Kidney tubule cell (primary cell): ENCODE measurements at regions not wholly inside any gene's neighbourhood (a gene's known extent, or its start where the extent isn't known, plus 50 kb on each side); places are given as distances from the start of the nearest gene placed in this dataset.

Experiments used
- DNase-seq: peaks from one replicate; pipeline ENCODE4 v3.0.0-alpha.2; 2018; ENCODE audit warnings: low spot score

DNA sequence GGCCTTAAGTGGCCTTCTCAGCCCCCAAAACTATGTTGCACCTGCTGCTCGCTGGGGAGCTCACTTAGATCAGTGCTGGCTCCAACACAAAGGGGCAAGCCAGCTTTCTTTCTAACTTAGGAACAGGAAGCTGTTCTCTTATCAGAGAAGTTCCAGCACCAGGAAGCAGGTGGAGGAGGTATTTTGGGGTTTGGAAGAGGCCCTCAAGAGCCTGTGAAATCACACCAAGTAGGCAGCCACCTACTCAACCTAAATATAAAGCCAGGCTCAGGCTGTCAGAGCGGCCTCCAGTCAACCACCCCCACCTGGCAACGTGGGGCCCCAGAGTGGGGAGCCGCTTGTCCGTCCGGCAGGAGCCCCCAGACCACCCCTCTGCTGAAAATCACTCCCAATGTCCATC lies 152.8 kb downstream of the OLFM1 start:
- DNase-seq = no peak

DNA sequence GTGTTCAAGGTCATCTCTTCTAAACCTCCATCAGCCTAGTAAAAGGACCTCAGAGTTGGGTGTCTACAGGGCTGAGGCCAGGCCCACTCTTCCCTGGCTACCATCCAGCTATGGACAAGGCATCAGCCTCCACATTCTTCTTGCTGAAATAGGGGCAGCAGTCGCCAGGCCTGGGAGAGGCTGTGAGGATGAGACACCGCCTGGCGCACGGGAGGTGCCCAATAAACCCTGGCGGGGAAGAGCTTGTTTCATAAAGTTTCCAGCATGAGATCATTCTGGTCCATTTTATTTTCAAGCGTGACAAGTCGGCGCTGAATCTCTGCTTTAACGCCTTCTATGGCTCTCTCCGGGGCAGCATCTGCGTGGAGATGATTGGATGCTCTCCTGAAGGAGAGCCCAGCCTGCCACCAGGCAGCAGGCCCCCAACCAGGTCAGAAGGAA lies 153.4 kb downstream of the OLFM1 start:
- no peak for DNase-seq

DNA sequence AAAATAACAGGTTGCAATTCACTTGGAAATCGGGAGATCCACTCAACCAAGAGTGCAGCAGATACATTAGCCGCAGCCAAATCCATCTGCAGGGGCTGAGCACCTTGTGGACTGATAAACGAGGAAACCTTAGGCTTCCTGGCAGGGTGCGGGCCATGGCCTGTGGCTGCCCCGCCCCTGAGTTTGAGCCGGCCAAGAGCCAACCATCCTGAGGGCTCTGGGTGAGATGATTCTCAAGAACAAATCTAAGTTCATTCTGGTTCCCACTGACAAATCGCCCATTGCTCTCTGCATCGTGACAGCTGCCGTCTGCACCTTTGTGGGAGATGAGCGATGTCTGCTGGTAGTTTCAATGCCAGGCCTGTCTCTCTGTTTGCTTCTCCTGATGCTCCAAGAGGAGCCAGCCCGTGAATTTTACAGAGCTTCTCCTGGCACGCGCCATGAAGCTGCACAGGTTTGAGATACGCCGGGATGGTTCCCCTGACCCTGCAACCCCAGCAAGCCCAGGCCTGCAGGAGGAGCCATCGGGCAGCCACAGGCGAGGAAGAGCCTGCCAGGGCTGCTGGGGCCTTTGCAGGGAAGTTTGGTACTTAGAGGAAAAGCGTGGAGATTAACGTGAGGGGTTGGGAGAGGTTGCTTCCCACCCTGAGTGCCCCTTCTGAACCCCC lies 154.0 kb downstream of the OLFM1 start:
- DNase-seq = no peak

DNA sequence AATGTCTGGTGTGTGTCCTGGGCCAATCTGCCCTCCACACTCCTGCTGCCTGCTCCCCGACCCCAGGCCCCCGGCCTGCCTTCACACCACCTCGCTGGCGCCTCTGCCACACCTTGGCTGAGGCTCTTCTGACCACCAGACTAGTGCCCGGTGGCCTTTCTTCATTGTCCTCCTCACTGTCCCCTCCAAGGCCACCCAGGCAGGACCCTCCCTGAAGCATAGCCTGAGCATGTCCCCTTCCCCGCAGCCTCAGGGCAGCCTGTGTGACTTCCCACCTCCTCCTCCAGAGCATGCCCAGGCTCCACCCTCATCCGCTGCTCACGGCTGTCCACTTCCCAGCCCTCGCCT lies 154.6 kb downstream of the OLFM1 start:
- no peak for DNase-seq

DNA sequence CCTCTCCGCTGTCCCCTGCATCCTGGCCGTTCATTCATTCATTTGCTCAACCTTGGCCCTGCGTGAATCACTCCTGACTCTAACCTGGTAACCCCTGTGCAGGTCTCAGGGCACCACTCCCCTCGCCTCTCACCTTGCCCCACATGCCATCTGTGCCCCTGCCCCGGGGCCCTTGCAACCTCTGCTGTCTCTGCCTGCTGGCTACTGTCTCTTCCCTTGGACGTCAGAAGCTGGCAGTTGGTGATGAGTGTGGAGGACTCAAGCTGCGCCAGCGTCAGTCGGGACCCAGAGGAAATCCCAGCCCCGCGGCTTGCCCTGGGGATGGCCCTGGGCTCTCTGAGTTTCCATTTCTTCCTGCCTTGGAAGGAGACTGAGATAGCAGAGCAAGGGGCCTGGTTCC lies 154.9 kb downstream of the OLFM1 start:
- DNase-seq = no peak

DNA sequence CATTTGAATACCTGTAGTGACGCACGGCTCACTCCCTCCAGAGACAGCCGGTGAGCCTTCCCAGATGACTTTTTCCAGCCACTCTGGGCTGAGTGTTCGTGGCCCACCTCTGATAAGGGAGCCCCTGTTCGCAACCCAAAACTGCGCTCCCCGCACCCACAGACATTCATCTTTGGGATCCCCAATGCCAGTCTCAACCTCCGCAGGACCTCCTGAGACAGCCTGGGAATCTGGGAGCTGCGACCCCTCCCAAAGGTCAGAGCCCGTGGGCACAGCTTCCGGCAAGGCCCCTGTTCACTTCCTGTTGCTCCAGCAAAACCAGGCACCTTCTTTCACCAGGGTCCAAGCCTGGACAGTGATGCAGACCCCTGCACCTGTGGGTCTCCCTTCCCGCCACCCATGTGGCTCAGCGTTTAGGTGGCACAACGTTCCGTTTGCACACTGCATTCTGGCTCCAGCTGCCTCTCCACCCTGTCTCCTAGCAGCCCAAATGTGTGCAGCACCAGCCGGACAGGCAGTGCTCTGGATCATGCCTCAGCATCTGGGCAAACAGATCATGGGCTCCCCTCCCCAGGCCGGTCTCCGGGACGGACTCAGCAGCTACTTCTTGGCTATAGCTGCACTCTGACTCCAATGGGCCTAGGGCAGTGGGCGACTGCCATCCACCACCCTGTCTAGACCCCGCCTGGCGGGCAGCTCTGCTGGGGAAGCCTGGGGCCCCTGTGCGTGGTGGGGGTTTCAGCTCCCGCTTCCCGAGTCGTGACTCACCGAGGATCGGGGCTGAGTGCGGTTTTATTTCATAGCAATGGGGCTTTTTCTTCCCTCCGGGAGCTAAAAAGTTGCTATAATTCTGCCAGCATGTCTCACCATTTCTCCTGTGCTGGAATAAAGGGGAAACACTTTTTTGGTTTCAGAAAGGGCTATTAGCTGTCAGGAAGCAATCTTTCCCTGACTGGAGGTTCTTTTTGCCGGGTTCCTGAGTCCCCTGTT lies 156.0 kb downstream of the OLFM1 start:
- DNase-seq = no peak

DNA sequence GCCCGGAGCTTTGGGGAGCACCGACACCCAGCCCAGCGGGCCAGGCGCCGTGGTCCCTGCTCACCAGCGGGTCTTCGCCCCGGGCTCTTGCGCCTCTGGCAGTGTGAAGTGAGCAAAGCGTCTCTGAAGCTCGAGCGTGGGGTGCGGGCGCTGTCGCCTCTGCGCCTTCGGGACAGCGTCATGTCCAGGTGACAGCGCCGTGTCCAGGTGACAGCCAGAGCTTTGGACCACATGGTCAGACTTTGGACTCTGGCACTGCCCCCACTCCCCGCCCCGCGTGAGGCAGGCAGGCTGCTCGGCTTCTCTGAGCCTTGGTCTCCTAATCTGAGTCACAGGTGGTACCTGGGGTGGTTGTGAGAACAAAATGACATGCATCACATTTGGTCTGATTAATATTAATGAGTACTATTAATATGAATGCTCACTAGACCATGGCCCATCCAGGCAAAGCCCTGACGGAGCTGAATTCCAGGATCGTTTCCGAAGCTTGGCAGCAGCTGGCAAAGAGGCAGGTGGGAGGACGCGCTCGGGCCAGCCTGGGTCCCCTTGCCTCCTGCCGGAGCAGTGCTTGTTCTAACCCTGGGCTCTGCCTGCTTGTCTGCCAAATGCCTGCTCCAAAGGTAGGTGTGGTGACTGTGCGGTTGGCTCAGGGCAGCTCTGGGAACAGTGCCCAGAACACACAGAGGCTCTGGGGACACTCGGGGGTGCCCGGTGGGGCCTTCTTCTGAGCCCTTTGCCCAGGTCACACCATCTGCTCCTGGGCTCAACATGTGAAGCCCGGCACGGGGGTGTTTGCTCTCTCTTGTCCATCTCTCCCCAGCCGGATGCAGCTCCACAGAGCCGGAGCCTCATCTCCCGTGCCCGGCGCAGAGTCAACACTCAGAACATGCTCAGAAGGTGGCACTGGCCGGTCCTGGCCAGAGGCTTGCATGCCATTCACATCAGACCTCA lies 157.1 kb downstream of the OLFM1 start:
- no peak for DNase-seq

DNA sequence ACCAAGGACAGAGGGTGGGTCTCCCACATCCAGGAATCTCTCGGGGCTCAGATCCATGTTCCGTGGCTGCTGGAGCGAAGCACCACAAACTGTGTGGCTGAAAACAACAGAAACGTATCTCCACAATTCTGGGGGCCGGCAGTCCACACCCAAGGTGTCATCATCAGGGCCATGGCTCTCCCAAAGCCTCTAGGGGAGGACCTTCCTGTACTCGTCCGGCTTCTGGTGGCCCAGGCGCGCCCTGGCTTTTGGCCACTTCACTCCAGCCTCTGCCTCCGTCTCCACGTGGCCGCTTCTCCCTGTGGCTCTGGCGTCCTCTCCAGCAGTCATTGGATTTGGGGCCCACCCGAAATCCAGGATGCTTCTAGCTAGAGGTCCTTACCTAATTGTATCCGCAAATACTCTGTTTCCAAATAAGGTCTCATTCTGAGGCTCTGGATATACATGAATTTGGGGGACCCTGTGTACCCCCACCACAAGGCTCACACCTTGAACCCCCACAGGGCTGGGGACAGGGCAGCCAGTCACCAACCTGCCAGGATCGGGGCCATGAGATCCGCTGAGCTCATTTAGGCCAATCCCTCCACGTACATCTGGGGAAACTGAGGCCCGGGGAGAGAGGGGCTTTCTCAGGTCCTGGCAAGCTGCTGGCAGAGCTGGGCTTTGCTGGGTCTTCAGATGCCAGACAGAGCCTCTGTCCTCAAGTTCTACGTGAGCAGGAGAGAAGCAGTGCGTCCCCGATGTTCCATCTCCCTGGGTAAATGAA lies 158.2 kb downstream of the OLFM1 start:
- DNase-seq = no peak

DNA sequence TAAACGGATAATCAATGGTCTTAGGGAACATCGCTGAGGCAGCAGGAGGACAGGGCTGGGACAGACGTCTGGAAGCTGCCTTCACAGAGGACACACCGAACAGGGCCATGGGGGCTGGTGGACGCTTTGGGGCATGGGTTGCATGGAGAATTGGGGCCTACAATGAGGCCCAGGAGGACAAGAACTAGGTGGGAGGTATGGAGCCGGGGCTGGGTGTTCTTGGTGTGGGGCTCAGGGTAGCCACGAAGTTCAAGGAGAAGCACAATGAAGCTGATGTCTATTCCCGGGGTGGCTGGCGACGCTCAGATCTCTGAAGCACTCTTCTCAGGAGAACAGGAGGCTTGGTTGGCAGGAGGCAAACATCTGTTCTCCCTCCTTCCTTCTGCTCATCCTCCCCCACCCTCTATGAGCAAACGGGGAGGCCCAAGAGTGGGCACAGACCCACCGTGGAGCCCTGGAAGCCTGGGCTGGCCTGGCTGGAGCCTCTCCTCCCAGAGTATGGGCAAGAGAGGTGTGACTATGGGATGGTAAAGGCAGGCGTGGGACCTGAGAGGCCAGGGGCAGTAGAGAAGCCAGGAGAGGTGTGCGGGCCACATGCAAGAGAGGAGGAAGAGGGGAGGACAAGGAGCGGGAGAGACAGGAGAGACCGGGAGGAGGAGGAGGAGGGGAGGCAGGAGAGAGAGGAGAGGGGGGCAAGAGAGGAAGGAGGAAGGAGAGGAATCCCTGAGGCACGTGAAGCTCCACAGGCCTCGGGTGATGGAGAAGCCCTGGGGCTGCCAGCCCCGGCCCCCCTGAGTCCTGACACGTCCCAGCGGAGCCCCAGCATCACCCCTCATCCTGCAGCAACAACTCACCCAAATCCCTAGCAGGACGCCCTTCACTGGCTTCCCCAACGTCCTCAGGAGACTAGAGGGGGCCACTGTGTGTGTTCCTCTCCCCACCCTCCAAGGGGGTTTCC lies 159.1 kb downstream of the OLFM1 start:
- no peak for DNase-seq

DNA sequence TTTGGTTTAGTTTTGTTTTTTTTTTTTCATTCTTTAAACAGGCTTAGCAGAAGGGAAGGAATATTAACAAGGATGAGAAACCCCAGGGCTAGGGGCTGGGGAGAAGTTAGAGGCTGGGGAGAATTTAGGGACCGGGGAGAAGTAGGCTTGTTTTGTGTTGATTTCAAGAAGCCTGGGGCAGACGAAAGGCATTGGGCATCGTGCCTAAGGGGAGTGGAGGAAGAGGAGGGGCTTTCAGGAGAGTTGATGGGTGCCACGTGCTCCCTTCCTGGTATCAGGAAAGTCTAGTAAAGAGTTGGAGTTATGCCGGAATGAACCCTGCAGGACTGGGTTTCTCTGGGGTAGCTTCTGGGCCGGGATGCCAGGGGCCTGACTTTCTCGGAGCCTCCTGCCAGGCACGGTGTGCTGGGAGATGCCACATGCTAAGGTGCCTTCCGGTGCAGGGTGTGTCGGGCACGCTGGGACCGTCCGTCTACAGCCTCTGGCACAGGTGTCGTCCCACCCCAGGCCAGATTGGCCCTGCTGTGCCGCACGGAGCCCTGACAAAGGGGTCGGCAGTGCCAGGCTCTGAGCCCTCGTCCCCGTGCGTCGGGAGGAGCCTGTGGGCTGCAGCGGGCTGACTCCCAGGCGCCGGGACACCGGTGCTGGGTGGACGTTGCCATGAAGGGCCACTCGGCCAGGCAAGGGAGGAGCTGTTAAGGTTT lies 159.9 kb downstream of the OLFM1 start:
- DNase-seq = no peak

DNA sequence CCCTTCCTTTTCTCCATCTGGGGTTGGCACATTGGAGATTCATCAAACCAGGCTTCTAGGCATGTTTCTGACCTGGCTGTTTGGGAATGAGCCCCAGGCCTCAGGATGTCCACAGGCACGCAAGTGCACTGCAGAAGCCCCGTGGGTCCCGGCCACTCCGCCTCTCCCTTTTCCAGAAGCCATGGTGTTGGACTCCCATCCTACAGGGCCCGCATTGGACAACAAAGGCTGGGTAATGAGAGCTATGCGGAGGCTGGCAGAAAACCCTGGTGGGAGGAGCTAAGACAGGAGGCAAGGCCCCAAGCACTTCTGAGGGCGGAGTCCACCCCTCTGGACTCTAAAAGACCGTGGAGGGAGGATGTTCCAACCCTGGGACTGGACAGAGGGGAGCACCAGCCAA lies 160.6 kb downstream of the OLFM1 start:
- no peak for DNase-seq

DNA sequence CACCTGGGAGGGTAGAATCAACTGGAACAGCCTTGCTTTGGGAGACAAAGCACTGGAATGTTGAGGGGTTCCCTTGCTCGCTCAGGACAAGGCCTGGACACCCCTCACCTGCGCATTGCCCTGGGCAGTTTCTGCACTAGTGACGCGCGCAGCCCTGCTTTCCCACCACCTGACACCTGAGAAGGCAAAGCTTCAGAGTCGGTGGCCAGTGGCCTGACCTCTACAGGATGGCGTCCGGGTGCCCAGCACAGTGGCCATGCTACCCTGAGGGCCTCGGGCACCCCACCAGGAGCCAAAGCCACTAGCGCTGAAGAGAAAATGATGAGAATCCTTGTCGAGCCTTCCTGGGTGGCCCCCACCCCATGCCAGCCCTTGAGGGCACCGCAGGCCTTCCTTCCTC lies 161.3 kb downstream of the OLFM1 start:
- DNase-seq = no peak

DNA sequence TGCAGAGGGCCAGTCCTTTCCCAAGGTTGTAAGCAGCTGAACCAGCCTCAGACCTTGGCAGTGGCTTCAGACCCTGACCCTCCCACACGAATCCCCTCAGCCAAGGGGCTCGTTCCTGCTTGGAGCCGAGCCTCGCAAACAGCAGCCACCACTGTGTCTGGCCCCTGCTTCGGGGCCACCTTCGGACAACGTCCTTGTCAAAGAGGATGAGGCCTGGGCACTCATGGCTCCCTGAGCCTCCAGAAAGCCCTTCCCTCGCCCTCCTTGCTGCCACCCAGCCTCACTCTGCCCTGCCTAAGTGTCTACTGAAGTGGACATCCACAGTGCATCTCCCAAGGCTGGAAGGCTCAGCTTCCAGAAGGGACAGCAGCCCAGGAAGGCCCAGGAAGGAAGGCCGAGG lies 161.7 kb downstream of the OLFM1 start:
- DNase-seq = no peak

DNA sequence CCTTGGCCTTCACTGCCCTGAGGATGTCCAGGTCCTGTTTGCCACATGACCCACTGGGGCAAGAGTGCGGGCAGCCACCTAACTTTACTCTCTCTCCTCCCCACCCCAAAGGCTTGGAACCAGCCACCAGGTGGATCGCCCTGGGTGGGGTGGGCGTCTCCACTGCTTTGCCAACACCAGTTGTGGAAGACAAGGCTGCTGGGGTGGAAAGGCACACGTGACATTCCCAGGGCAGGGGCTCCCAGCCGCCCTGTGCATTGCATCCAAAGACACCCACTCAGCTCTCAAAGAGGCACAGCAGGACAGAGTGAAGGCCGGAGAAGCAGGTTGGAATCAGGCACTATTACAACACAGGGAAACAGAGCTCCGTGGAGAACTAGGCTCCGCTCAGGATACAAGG lies 162.2 kb downstream of the OLFM1 start:
- DNase-seq = no peak

DNA sequence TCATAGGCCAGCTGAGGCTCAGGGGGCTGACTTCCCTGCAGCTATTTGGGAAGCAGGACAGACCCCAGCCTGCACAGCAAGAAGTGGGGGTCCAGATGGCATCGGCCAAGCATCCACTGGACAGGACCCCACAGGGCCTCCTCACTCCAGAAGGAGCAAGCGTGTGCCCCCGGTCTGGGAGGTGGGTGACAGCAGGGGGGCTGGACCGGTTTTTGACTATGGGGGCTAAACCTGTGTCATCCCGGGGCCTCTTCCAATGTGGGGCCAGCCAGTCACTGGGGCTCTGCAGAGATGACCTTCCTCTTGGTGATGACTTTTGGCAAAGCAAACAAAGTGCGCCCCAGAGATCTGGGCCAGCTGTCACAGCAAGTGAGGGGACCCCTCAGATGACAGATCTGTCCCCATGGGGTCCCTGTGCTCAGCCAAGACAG lies 163.9 kb downstream of the OLFM1 start:
- no peak for DNase-seq

DNA sequence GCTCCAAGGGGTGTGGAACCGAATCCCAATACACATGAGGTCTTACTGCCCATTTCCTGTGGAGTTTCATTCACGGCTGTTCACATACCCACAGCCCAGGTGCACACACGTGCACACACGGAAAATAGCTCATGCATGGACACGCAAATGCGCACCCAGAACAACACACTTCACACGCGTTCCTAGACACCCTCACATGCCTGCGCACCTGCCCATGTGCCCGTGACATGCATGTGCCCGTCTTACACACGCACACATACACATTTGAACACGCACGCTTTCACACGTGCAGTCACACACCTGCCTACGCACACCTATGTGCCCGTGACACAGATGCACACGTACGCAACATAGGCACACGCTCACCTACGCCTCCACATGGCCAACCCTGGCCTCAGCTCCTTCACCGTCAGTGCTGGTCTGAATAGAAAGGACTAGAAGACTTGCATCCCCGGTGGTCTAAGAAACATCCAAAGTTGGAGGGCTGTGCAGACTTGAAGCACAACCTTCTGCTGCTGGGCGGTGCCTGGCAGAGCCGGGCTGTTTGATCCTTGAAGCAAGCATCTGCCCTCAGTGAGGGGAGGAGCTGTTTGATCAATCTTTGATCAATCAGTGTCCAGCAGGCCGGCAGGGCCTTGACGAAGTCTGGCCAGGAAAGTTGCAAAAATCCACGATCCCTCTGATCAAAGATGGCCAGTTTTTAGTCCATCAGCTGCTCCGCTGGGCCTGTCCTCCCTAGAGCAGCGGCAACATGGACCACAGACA lies 164.7 kb downstream of the OLFM1 start:
- DNase-seq = no peak

DNA sequence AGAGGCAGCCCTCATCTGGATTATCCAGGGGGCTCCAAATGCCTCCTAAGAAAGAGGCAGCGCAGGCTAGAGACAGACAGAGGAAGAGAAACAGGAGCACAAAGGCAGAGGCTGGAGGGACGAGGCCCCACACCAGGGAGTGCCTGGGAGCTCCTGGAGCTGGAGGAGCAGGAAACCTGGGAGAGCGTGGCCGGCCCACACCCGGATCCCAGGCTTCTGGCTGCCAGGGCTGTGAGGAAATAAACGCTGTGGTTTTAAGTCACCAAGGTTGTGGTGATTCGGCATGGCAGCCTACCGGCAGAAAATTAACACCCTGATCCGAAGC lies 165.5 kb downstream of the OLFM1 start:
- no peak for DNase-seq

DNA sequence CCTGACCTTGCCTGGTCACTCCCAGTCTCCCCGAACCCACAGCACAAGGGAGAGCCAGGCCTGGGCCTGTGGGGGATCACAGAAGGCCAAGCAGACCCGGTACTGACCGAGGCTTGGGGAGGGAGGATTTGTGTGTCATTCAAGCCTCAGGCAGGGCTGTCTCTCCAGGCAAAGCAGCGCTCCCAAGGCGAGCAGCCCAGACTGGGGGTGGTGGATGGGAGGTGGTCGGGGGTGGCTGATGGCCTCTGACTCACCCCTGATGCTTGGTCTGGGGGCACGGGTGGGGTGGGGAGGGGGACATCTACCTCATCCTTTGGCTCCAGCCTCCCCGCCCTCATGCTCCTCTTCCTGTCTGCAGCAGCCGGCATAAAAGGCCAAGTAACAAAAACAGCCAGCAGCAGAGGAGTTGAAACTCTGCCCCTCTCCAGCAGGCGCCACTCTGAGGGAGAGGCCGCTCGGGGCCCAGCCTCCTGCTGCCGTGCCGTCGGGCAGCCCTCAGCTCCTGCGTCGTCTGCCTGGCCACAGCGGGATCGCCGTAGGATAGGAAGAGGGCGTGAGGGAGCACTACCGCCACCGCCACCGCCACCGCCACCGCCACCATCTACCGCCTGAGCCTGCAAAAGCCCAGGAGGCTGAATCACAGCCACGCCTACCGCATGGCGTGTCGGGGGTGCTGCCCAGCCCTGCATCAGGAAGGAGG lies 166.0 kb downstream of the OLFM1 start:
- no peak for DNase-seq
